AG04449 (cell line): ENCODE measurements at regions not wholly inside any gene's neighbourhood (a gene's known extent, or its start where the extent isn't known, plus 50 kb on each side); places are given as distances from the start of the nearest gene placed in this dataset.

ENCODE experiments used
- CTCF ChIA-PET: fragments of 350-600 bp; formaldehyde crosslinking; extraction: SDS; loops from one replicate; lab custom pipeline; 2021; ENCODE audit warnings: antibody characterized with exemption; lab: Yijun Ruan, JAX
- POLR2A ChIA-PET: fragments of 400-600, 350-600 bp; formaldehyde crosslinking; extraction: SDS; loops from one replicate; lab custom pipeline; 2020; ENCODE audit warnings: antibody characterized with exemption, inconsistent platforms; lab: Yijun Ruan, JAX
- DNase-seq: peaks from one replicate; pipeline ENCODE4 v3.0.0-alpha.2; 2010; ENCODE audit warnings: low read depth, low spot score
- H3K4me3 ChIP-seq: 2 replicates; pipeline ENCODE4 v1.5.1; 2011; ENCODE audit warnings: low read depth, mild to moderate bottlenecking, control low read depth, low read length
- CTCF ChIP-seq: IDR thresholded peaks from one replicate; pipeline ENCODE4 v1.5.1; 2011; ENCODE audit warnings: mild to moderate bottlenecking, moderate library complexity, low read length, control low read depth, inconsistent platforms; ENCODE audit not compliant: insufficient read depth; ENCODE audit errors: missing control alignments

GRCh38 chr2:217479566-217479965, 523.2 kb downstream of the TNS1 start:
- ChIA-PET POLR2A (no interaction called here), CTCF (no interaction called here)
- no peak overlapping the region for H3K4me3 ChIP-seq
- DNase-seq = no peak
- TF ChIP-seq CTCF = no peak

GRCh38 chr2:217478831-217479455, 523.9 kb downstream of the TNS1 start:
- no peak for TF ChIP-seq CTCF
- CTCF ChIA-PET = no interaction called here
- no peak for DNase-seq
- H3K4me3 ChIP-seq = no peak overlapping the region
- POLR2A ChIA-PET = no interaction called here

GRCh38 chr2:217477583-217477982, 525.2 kb downstream of the TNS1 start:
- no peak for TF ChIP-seq CTCF
- CTCF ChIA-PET = interaction anchor here (2.1 kb wide), 1 partner anchor 13 kb away, joined by 5 read pairs; no protein-coding TSS in a partner anchor
- POLR2A ChIA-PET = interaction anchor here (0.7 kb wide), 1 partner anchor 770 kb away, joined by 3 read pairs; no protein-coding TSS in a partner anchor
- no peak overlapping the region for H3K4me3 ChIP-seq
- DNase-seq = no peak

GRCh38 chr2:217475791-217476190, 527.0 kb downstream of the TNS1 start:
- DNase-seq = no peak
- CTCF ChIA-PET = interaction anchor here (0.9 kb wide), 1 partner anchor 12 kb away, joined by 3 read pairs; no protein-coding TSS in a partner anchor
- POLR2A ChIA-PET = no interaction called here
- TF ChIP-seq CTCF = no peak
- H3K4me3 ChIP-seq = no peak overlapping the region

- CTCF ChIA-PET = interaction anchor here (0.9 to 1.3 kb wide), 3 partner anchors 13 to 238 kb away, joined by 3 read pairs; no protein-coding TSS in a partner anchor
- no peak for TF ChIP-seq CTCF
- DNase-seq = no peak
- POLR2A ChIA-PET = interaction anchor here (1.0 kb wide), 1 partner anchor 14 kb away, joined by 5 read pairs; no protein-coding TSS in a partner anchor
- H3K4me3 ChIP-seq = no peak overlapping the region
These were observed 527.7 kb downstream of the TNS1 start for GRCh38 chr2:217475101-217475500.

- H3K4me3 ChIP-seq = no peak overlapping the region
- ChIA-PET POLR2A (interaction anchor here (0.5 kb wide), 1 partner anchor 358 kb away, joined by 3 read pairs; no protein-coding TSS in a partner anchor), CTCF (interaction anchor here (1.6 kb wide), 1 partner anchor 12 kb away, joined by 8 read pairs; no protein-coding TSS in a partner anchor)
- TF ChIP-seq CTCF = no peak
- DNase-seq = no peak
These were observed 531.5 kb downstream of the TNS1 start for GRCh38 chr2:217471319-217471718.
